GM19372 (cell line): ENCODE measurements at regions not wholly inside any gene's neighbourhood (a gene's known extent, or its start where the extent isn't known, plus 50 kb on each side); places are given as distances from the start of the nearest gene placed in this dataset.

Source experiments
- ATAC-seq: cut with Tn5 transposase; IDR thresholded peaks from one replicate; pipeline ENCODE4 v1.9.1; 2021; ENCODE audit warnings: mild to moderate bottlenecking, low read depth, moderate library complexity; ENCODE audit not compliant: unreplicated experiment

DNA sequence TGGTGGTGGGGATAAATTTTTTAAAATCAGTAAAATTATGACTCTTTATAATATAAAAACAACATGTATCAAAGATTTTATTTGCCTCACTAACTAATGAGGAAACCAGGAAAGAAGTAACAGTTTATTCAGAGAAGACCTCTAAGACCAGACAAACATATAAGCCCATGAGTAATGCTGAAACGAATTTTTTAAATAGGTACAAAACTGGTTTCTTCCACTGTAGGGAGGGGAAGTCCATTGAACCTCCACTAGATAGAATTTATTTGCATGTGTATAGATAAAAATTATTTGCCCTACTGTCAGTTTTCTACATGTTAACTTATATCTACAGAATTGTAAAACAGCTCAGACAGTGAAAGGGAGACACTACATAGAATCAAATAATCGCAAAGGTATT lies 86.8 kb downstream of the ZC3H11B start:
- no peak for ATAC-seq

DNA sequence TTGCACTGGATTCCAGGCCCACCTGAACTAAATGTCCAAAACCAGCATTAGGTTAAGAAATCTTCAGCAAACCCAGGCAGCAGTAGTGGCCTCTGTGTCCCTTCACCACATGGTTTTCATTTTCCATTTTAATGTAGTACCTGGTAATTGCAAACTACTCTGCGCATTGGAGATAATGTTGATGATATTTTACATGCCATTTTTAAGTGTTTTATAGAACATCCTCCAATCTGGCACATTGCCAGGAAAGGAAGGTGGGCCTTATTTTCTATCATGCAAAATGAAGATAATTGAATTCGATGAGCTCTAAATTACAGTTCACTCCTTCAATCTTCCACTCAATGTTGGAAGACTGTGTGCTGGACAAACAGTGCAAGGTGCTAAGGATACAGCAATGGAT lies 89.5 kb downstream of the ZC3H11B start:
- no peak for ATAC-seq

DNA sequence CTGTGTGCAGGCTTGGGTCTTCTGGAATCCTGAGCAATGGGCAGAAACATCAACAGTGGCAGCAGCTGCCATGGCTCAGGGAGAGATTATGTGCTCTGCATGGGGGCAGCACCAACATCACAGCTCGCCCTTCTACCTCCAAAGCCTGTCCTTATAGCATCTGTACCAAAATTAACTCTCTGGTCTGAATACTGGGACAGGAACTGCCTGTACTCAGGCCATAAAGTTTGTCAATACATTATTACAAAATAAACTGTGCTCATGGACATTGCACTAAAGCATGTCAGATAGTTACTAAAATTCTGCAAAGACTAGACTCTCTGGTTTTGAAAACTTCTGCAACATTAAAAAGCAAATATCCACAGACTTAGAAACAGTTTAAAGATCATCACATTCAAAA lies 91.6 kb downstream of the ZC3H11B start:
- ATAC-seq, result no peak

DNA sequence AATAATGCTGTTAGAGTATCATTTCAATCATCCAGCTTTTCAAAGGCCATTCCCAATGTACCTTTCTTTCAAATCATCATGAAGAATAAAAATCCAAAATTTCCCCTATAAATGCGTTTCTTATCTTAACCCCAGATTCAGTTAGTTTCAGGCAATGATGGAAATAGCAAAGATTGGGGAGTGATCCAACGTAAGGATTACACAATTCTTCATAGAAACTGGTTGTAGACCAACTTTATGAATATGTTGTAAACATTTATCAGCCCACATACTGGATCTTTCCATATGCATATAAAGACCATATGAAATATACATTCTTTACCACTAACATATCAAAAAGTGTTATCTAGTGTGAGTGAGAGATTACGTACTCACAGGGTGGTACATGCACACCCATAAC lies 92.7 kb downstream of the ZC3H11B start:
- ATAC-seq, result no peak

DNA sequence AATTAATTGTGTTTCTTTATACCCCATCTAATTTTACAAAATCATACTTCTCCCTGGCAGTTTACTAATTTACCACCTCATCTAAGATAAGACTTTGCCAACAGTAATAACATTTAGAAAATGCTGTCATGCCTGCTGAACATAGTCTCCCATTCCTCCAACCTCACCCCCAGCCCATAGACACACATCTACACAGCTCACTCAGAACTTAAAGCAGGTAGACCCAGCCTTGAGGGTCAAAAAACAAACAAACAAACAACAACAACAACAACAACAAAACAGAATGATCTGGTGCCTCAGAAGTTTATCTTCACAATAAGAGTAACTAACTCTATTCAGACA lies 94.0 kb downstream of the ZC3H11B start:
- ATAC-seq, result no peak

DNA sequence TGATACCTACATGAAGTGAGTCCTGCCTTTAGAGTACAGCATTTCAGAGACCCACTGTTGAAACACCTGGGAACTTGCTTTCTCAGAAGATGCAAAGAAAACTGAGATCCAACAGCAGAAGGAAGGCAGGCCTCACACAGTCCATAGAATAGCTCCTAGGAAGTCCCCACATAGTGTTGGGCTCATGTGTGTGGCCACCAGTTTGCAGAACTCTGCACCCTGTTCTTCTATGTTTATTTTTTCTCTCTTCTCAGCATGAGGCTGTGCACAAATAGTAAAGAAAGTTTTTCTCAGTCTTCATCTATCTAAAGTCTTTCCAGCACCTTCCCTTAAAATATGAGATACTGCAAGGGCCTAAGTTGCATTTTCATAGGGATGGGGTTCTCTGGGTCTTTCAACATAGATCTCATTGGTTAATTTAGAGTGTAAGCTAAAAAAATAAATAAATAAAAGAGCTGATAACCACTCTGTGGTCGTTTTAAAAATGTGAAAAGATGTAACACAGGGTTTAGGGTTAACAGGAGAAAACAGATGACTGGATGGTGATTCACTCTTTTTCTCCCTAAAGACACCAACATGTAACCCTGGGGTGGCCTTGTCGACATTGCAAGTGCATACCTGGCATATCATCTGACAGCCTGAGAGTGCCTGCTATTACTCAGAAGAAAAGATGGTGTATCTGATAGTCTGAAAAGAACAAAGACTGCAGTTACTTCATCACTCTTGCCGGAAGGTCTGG lies 94.6 kb downstream of the ZC3H11B start:
- ATAC-seq, result no peak

DNA sequence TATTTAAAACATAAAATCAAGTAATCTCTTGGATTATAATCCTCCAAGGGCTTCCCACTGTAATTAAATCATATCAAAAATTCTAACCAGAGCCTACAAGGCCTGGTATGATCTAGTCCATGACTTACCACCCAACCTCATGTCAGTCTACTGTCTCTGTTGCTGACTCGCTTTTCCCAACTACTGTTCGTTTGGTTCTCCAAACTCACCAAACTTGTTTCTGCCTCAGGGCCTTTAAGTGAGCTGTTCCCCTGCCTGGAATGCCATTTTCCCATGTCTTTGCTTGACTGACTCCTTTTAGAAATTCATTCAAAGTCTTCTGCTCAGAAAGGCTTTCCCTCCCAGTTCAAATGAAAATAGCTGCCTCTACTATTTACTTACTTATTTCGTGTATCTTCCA lies 95.9 kb downstream of the ZC3H11B start:
- no peak for ATAC-seq

DNA sequence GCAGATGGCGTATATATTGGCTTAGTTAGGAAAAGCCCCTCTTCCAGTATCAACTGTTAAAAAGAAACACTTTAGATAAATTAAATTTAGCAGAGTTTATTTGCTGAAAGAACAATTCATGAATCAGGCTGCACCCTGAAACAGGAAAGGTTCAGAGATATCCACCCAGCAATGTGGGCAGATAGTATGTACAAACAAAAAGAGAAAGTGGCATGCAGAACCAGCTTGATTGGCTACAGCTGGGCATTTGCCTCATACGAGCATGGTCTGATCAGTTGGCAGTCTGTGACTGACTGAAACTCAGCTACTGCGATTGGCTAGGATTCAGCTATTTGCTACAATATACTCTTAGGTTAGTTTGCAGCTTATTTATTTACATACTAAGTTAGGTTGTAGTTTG lies 98.2 kb downstream of the ZC3H11B start:
- ATAC-seq, result no peak

DNA sequence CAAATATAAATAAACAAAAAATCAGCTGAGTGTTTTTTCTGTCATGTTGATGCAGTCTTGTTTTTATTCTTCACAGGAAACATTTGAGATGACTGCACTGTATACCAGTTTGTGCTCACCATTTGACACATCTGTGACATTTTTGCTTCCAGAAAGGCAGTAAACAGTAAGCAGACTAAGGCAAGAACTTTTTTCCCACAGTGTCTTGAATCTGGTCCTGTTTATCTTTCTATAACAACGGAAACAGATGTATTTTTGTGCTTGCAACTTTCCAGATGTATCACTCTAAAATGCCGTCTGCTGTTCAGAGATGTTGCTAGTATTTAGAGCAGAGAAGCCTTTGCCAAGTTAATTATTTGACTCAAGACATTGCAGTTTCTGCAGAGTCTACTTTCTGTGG lies 105.5 kb downstream of the ZC3H11B start:
- no peak for ATAC-seq

DNA sequence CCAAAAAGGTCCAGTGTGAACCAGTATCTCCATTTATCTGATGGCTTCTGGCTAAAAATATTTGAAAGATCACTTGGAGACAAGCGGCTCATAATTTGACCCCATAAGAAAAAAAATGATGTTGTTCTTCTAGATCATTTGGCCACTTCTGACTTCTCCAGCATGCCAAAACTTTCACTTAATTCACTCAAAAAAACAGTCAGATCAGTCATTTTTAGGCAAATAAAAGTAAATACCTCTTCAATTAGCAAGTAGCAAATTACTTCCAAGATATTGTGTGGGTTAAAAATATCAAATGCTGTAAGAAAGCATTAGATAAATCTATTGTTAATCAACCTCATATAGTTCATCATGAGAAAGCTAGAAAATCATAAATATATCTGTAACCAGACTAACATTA lies 106.0 kb downstream of the ZC3H11B start:
- ATAC-seq, result no peak

DNA sequence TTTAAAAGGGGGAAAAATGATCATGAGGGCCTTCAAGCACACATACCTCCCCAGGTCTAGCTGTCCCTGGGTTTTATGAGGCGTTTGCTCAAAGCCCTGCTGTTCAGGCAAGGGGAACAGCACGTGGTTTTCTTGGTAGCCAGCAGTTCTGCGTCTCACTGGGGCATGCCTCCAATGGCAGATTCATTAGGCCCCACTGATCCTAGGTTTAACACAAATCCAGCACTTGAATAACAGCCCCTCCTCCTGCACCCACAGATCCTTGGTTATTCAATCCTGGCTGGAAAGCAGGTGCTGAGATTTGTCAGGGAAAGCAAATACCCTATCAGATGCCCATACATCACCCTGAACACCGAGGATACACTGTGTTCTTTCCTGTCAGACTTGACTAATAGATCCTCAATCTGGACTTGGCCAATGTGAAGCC lies 106.4 kb downstream of the ZC3H11B start:
- ATAC-seq, result no peak

DNA sequence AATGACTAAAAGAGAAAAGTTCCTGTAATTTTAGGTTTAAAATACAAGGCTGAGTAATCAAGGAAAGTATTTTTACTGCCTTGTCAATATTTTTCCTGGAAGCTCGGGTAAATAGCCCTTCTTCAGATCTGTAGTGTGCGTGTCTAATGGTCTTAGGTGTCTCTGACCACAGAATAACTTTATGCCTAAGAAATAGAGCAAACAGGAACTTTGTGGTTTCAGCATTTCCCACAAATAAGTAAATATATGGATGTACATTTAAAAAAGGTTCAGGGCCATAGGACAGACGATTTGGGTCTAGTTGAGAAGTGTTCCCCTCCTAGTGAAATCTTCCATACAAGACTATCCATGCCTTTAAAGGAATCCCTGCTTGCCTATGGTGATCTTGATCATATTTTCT lies 107.0 kb downstream of the ZC3H11B start:
- ATAC-seq, result no peak

DNA sequence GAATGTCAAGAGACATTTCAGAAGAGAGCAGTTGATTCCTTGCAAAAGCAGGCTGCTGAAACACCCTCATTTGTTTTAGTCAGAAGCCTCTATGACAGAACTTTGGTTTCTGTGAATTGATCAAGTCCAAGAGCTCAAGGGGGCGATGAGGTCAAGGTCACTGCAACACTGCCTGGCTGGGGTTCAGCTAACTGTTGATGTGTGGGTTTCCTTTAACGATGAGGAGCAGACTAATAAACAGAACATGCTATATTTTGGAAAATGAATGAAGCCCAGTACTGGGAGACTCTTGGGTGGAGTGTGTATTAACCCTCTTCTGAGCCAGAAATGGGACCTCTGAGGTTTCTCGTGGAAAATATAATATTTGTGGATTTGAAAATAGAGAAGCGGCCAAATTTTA lies 109.3 kb downstream of the ZC3H11B start:
- ATAC-seq, result no peak

DNA sequence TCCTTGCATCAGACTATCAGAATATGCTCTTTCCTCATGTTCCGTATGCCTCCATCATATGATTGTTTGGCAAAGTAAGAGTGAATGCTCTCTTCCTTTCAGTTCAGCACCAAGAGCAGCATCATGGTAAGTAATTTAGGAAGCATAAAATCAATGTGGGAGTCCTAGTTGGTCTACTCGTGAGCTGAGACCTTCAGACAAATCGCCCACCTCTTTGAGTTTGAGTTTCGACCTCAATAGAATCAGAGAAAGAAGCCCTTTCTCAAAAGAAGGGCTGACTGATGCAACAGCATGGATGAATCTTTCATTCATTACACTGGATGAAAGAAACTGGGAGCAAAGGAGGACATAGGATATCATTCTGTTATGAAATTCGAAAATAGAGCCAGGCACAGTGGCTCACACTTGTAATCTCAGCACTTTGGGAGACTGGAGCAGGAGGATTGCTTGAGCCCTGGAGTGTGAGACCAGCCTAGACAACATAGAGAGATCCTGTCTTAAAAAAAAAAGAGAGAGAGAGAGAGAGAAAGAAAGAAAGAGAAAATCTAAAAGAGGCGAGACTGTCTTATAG lies 112.5 kb downstream of the ZC3H11B start:
- no peak for ATAC-seq

DNA sequence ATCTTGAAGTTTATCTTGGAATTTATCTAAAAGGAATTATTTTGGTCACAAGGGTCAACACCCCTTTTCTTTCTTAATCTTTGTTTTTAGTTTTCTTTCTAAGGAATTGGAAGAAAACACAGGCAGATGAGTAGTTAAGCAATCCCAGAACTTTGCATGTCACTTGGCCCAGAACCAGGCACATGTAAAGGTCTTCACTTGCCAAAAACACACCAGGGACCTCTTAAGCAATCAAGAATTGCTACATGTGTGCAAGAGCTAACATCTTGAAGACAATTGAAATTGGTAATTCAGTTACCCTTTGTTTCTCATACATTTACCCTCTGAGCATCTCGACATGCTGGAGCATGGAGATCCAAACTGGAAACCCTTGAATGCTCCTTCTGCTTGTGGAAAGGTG lies 114.2 kb downstream of the ZC3H11B start:
- no peak for ATAC-seq

DNA sequence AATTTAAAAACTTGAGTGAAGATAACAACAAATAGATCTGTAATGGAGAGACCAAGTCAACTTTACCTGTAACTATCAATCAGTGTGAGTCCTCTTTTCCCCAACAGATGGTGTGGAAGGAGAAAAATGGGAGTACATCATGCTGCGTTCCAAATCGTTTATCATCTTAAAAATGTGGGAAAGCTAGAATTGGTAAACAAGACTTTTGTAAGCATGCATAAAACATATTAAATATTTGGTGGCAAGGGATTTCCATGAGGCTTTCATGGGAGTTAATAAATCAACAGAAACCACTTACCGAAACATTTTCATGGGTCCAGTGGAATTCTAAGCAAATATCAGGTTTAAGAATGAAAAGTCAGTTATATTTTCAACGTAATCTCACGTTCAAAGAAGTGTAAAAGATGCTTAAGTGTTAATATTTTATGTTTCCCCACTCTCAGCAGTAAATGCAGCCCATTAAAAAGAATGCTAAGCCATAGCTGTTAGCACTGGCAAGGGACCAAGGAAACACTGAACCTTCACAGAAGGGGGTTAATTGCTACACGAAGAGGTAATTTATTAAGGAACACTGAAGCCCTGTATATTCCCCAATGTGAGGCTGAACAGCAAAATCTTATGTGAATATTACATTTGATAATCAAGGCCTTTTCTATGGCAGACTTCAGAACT lies 117.0 kb downstream of the ZC3H11B start:
- ATAC-seq, result no peak

DNA sequence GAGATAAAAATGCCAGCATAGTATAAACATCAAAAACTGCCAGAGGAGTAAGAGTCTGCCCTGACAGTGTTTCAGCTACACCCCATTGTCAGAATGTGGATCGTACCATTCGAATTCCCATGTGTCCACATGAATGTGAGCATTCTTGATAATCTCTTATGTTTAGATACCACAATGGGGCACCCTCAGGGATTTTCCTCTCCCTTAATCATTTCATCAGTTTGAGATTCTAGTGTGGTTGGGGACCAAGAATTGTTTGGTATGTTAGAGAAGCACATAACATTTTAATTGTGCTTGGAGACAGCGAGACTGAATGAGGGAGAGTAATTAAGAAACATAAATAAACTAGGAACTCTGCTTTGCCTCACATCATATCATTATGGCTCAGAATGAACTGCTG lies 120.2 kb downstream of the ZC3H11B start:
- ATAC-seq, result no peak

DNA sequence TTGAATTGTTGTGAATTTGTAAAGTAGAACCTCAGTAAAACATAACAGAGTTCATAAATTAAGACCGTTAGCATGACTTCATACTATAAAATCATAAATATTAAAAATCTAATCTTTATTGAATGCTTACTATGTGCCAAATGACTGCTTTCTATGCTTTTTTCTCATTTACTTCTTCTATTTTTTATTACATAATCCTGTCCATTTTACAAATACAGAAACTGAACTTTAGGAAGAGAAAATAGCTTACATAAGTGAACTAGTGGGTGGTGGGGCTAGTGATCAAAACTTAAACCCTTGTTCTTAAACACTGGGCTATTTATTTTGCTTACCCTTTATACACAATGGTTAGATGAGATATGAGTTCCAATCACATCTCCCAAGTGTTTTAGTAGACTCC lies 122.3 kb downstream of the ZC3H11B start:
- ATAC-seq, result no peak

DNA sequence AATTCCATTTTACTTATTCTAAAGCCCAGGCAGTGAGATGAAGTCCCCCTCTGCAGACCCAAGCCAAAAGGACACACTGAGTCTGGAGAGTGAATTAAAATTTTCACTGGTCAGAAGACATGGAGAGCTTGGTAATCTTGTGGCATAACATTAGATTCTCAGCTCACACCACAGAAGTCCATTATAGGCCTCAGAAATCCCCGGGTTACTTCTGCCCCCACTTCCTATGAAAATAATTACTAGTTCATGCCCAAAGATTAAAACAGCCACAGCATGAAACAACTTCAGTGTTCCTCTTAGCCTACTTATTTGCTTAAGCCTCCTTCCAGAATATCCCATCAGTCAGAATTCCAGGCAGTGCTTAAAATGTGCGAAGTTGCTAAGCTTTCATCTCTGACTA lies 123.3 kb downstream of the ZC3H11B start:
- ATAC-seq, result no peak

DNA sequence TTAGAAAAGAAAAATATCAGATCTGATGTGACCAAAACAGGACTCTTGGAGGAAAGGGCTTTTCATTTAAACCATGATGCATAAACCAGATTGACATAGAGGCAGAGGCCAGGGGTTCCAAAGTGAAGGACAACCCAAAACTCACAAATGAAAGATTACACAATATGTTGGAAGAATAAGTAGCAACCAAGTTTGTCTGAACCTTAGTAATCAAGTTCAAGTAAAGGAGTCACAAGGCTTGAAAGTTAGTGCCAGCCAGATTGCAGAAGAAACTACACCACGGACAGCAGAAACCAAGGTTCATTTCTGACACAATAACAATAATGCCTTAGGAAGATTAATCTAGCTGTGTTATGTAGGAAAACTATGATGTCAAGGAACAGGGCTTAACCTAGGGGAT lies 124.6 kb downstream of the ZC3H11B start:
- no peak for ATAC-seq

DNA sequence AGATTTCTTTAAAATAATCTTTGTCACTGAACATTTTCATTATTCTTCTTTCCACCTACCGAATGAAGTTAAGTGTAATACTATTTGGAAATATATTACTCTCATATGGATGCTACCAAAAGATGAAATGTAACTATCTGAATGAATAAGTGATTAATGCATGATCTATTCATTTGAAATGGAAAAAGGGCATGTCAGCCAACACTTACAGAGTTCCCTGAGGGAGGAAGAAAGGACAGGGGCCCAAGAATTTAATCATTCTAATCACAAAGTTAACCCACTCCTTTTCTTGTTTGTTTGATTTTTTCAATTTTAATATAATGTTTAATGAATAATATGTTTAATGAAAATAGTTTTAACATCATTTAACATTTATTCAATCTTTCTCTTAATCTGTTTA lies 129.4 kb downstream of the ZC3H11B start:
- no peak for ATAC-seq

DNA sequence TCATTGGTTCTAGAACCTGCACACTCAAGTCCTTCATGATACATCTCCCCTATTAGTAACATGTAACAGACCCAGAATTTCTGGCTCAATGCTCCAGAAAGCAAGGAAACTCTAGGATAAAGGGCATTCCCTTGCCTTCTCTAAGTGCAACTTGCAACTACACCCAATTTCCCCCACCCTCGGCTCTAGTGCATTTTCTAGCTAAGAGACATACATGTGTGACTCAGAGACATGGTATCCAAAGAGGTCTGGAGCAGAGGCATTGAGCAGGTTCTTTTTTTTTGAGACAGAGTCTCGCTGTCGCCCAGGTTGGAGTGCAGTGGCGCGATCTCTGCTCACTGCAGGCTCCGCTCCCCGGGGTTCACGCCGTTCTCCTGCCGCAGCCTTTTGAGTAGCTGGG lies 132.9 kb downstream of the ZC3H11B start:
- no peak for ATAC-seq
